A673 (cell line): ENCODE measurements at regions not wholly inside any gene's neighbourhood (a gene's known extent, or its start where the extent isn't known, plus 50 kb on each side); places are given as distances from the start of the nearest gene placed in this dataset.

Experiments
- BruUV-seq: library from RNA; stranded (reverse); fragments of 400-500 nt; replicated peaks from 2 replicates; lab custom pipeline; 2021; lab: Mats Ljungman, UMichigan
- CTCF ChIA-PET: fragments of 300-600 bp; sonication (Branson Sonifier 250); formaldehyde crosslinking; loops from one replicate; lab custom pipeline; 2022; ENCODE audit warnings: antibody characterized with exemption; lab: Charles Lee
- POLR2A ChIA-PET: fragments of 300-600 bp; sonication (Branson Sonifier 250); formaldehyde crosslinking; loops from one replicate; lab custom pipeline; 2022; ENCODE audit warnings: antibody characterized with exemption; ENCODE audit not compliant: low non-redundant PET; lab: Charles Lee
- DNase-seq: peaks from one replicate; pipeline ENCODE4 v3.0.0-alpha.2; 2015; ENCODE audit warnings: low spot score
- H3K27ac ChIP-seq: fragments of 200-600 bp; sonication (generic); 2 replicates; pipeline ENCODE4 v1.5.1; 2016; ENCODE audit warnings: mixed run types, low read depth, mild to moderate bottlenecking, mixed read lengths, antibody characterized with exemption, low read length; ENCODE audit not compliant: poor library complexity, severe bottlenecking
- H3K27me3 ChIP-seq: fragments of 200-600 bp; sonication (generic); replicated peaks from 2 replicates; pipeline ENCODE4 v1.6.1; 2017; ENCODE audit warnings: mixed run types, low read depth, mild to moderate bottlenecking, mixed read lengths, antibody characterized with exemption, low read length; ENCODE audit not compliant: insufficient read depth, poor library complexity
- H3K36me3 ChIP-seq: fragments of 200-600 bp; sonication (generic); 2 replicates; pipeline ENCODE4 v1.6.1; 2016; ENCODE audit warnings: mixed run types, mild to moderate bottlenecking, mixed read lengths, antibody characterized with exemption, low read length; ENCODE audit not compliant: insufficient read depth, poor library complexity, severe bottlenecking
- H3K4me1 ChIP-seq: fragments of 200-600 bp; sonication (generic); 2 replicates; pipeline ENCODE4 v1.6.1; 2017; ENCODE audit warnings: mixed run types, mild to moderate bottlenecking, mixed read lengths, antibody characterized with exemption, low read length; ENCODE audit not compliant: insufficient read depth, poor library complexity, severe bottlenecking
- H3K4me3 ChIP-seq: fragments of 200-600 bp; sonication (generic); 2 replicates; pipeline ENCODE4 v1.5.1; 2016; ENCODE audit warnings: low read depth, mixed run types, mild to moderate bottlenecking, mixed read lengths, low read length; ENCODE audit not compliant: poor library complexity, severe bottlenecking
- H3K9me3 ChIP-seq: fragments of 200-600 bp; sonication (generic); 2 replicates; pipeline ENCODE4 v1.6.1; 2016; ENCODE audit warnings: mixed run types, low read depth, mild to moderate bottlenecking, mixed read lengths, antibody characterized with exemption, low read length; ENCODE audit not compliant: poor library complexity, severe bottlenecking
- EZH2 ChIP-seq: fragments of 200-600 bp; sonication (generic); IDR thresholded peaks from 2 replicates; pipeline ENCODE4 v1.6.1; 2017; ENCODE audit warnings: borderline replicate concordance, low read depth, mild to moderate bottlenecking, mixed read lengths, antibody characterized with exemption, low read length; ENCODE audit not compliant: poor library complexity, severe bottlenecking
- intact Hi-C: fragments of 100-400 bp; cut with micrococcal nuclease; formaldehyde crosslinking; loops from one replicate; pipeline ENCODE4 v1.10.0; 2022; ENCODE audit not compliant: unreplicated experiment
- TF ChIP-seq, protein P1 (sequence below): fragments of 300-800, 200-600 bp; sonication (generic); conservative IDR thresholded peaks from 2 replicates; pipeline ENCODE4 v1.5.1; 2017; ENCODE audit warnings: low read depth, mild to moderate bottlenecking, antibody characterized with exemption, low read length, moderate library complexity, mixed read lengths

- Histone ChIP-seq H3K4me1 (no peaks in the 10 kb centered on the region), H3K36me3 (no peaks in the 10 kb centered on the region), H3K27me3 (no peaks in the 10 kb centered on the region), H3K27ac (no peak overlapping the region), H3K4me3 (no peak overlapping the region), H3K9me3 (no peaks in the 10 kb centered on the region)
- BruUV-seq, result no TSS peak
- intact Hi-C loops, result no loop called here
- no peak for DNase-seq
- ChIA-PET CTCF (no interaction called here), POLR2A (no interaction called here)
- TF ChIP-seq EZH2, result no peak
- TF ChIP-seq, protein P1, sequence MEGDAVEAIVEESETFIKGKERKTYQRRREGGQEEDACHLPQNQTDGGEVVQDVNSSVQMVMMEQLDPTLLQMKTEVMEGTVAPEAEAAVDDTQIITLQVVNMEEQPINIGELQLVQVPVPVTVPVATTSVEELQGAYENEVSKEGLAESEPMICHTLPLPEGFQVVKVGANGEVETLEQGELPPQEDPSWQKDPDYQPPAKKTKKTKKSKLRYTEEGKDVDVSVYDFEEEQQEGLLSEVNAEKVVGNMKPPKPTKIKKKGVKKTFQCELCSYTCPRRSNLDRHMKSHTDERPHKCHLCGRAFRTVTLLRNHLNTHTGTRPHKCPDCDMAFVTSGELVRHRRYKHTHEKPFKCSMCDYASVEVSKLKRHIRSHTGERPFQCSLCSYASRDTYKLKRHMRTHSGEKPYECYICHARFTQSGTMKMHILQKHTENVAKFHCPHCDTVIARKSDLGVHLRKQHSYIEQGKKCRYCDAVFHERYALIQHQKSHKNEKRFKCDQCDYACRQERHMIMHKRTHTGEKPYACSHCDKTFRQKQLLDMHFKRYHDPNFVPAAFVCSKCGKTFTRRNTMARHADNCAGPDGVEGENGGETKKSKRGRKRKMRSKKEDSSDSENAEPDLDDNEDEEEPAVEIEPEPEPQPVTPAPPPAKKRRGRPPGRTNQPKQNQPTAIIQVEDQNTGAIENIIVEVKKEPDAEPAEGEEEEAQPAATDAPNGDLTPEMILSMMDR, result no peak
Measured at GRCh38 chr11:110929129-110929528, 216.9 kb upstream of the ARHGAP20 start.

DNA sequence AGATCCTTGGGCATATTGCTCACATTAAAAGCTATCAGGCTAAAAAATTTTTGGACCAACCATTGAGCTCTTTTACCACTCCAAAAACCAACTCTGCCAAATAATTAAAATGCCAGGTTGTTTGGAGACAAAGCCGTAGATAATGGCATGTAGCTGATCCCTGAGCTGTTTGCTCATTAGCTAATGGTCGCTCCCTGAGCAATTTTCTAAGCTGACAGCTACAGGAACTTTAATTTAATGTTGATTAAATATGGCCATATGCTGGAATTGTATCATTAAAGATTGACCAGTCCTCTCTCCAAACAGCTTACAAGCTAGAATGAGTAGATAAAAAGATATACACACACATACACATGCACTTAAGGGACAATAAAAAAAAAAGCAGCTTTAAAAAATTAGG lies 216.2 kb upstream of the ARHGAP20 start:
- BruUV-seq, result no TSS peak
- intact Hi-C loops, result no loop called here
- no peak for DNase-seq
- Histone ChIP-seq H3K36me3 (no peaks in the 10 kb centered on the region), H3K27me3 (no peaks in the 10 kb centered on the region), H3K9me3 (no peaks in the 10 kb centered on the region), H3K4me1 (peaks cover 6% of the 10 kb centered on the region), H3K4me3 (no peak overlapping the region), H3K27ac (no peak overlapping the region)
- ChIA-PET POLR2A (no interaction called here), CTCF (no interaction called here)
- TF ChIP-seq EZH2, result no peak
- TF ChIP-seq, protein P1, result no peak

- BruUV-seq, result no TSS peak
- POLR2A ChIA-PET, result interaction anchor here (0.6 kb wide), 2 partner anchors 11 to 294 kb away, joined by 3 read pairs; no protein-coding TSS in a partner anchor
- Histone ChIP-seq H3K27me3 (no peaks in the 10 kb centered on the region), H3K9me3 (no peaks in the 10 kb centered on the region), H3K4me3 (no peak overlapping the region), H3K4me1 (peaks cover 42% of the 10 kb centered on the region), H3K27ac (peak overlapping the region; percentile 83), H3K36me3 (no peaks in the 10 kb centered on the region)
- no peak for TF ChIP-seq EZH2
- TF ChIP-seq, protein P1, result 0 out of 2 replicates have a peak, but pooled peaks have one; percentile 17
- CTCF ChIA-PET, result no interaction called here
- intact Hi-C loops, result loop anchor here (5.0 kb wide), 1 partner anchor 1265 kb away; no protein-coding TSS in a partner anchor
- DNase-seq, result peak; percentile 91
Measured at GRCh38 chr11:110921742-110922521, 209.7 kb upstream of the ARHGAP20 start.
